GM21619 (cell line): ENCODE measurements at regions not wholly inside any gene's neighbourhood (a gene's known extent, or its start where the extent isn't known, plus 50 kb on each side); places are given as distances from the start of the nearest gene placed in this dataset.
A peak's percentile ranks its signal among the peaks of the same experiment; 100 is the strongest.

ENCODE experiments used
- ATAC-seq: cut with Tn5 transposase; IDR thresholded peaks from one replicate; pipeline ENCODE4 v1.9.1; 2021; ENCODE audit not compliant: unreplicated experiment

DNA sequence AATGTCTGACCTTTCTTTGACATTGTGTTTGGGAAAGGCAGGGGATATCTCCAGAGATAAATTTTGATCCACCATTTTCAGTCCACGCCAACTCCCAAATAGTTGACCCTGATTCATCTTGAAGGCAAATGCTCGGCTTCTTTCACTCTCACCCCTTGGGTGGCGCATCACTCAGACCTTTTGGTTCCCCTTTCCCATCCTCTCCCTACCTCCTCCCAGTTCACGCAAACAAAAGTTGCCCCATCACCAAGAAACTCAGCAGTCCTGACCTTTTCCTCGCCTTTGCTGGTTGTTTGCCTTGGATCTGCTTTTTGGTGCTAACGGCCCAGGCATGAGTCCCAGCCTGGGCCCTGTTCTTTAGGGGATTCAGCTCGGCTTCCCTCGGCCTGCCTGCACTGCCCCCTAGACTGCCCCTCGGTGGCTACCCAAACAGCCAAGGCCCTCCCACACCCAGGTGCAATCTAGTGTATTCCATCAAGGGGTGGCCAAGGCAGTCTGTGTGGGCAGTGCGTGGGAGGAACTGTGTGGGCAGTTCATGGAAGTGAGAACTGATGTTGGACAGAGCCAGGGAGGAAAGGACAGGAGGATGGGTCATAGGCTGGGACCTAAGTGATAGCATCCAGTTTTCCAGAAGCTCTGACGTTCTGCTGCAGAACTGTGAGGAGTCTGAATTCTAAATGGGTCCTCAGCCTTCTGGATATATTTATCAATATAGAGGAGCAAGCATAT is 255.7 kb downstream of the DLEU7 start:
- no peak for ATAC-seq

DNA sequence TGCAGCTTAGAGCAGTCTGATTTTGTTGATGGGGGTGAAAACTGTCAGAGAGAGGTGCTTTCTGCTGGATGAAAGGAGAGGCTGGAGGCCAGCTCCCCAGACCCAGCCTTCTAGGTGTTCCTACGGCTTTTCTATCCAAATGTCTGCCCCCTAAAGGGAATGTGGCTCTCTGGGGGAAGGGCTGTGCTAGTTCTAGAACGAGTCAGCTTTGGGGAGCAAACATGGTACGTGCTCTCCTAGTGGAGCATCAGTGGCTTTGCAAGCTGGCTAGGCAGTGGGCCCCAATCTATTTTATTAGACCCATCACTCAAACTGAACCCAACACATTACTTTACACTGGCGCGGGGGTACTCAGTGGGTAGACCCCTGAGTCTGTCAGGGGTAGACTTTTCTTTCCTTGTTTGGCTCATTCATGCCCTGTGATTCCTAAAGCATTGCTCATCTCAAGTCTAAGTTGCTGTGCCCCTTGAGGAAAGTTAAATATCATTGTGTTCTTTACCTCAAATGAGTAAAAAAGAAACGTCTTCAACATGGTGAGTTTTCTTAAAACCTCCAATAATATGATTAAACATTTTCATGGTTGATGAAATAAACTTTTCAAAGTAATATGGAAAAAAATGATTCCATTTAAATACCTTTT is 254.9 kb downstream of the DLEU7 start:
- ATAC-seq, result no peak

DNA sequence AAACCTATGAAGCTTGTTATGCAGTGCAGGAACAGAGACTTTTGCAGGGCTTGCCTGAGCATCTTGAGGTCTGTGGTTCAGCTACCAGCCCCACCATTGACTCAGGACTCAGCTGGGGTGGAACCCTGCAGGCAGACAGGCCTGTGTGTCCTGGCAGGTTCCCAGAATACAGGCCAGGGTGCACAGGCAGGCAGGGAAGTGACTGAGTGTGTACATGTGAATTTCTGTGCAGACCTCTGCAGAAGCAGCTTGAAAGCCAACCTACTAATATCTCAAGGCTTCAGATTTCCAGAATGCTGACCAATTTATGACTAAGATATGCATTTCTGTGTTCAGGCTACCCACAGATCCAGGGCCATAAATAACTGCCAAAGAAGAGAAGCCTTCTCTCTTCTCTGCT is 254.4 kb downstream of the DLEU7 start:
- no peak for ATAC-seq

DNA sequence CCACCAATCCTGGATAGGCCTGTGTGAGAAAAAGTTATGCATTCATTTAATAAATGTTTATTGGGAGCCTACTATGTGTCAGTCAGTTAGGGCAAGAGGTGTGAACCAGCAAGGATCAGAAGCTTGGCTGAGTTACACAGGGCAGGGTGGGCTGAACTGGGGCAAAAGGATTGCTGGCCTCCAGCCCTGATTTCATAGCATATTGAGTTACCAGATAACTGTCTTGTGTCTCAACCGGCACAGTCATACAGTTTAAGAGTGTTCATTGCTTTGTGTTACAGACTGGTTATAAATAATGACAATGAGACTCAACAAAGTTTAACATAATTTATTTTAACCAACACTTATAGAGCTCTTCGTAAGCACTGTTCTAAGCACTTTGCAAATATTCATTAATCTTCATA is 253.8 kb downstream of the DLEU7 start:
- no peak for ATAC-seq

GRCh38 chr13:50592412-50593155 is 250.9 kb downstream of the DLEU7 start:
- no peak for ATAC-seq

DNA sequence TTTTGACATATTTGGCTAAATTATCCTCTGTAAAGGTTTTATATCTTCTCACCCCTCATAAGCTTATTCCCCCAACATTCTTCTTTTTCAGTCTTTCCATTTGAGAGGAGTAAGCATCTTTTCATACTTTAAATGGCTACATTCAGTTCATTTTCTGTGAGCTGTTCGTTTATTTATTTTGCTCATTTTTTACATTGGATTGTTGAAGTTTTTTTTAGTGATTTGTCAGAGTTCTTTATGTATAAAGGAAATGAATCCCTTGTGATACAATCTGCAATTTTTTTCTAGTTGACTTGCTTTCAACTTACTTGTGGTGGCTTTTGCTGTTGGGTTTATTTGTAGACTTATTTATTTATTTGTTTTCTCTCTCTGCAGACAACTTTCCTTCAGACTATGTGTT is 250.3 kb downstream of the DLEU7 start:
- ATAC-seq, result no peak

DNA sequence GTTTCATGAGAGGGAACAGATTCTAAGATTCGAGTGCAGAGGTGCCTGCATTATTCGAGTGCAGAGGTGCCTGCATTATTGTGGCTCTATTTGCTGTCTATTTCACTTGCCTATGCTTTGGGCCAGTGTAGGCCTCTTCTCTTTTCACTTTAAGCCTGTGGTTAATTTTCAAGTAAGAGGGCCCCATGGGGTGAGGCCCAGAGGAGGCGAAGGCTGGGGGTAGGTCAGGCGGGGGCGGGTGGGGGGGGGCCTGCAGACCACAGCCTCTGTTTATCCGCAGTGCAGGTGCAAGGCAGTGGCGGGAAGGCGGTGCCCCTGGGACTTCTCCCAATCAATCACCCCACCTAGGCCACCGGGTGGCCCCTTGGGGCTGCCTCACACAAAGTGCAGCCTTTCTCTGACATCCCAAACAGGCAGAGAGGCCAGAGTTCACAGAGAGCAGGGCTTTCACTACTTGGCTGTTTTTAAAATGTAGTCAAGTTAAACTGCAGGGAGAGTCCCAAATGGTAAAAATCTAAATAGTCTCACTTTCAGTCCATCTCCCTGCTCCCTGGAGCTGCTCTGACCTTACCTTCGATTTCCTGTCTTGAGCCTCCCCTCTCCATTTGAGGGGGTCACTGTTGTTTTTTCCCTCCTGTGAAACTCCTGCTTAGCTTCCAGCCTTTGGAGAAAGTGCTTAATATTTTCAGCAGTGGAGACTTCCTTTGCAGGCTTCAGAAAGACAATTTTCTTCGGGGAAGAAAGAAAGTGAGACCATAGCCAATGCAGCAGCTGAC is 249.0 kb downstream of the DLEU7 start:
- peak; percentile 88 for ATAC-seq

GRCh38 chr13:50595196-50595595 is 248.3 kb downstream of the DLEU7 start:
- no peak for ATAC-seq

DNA sequence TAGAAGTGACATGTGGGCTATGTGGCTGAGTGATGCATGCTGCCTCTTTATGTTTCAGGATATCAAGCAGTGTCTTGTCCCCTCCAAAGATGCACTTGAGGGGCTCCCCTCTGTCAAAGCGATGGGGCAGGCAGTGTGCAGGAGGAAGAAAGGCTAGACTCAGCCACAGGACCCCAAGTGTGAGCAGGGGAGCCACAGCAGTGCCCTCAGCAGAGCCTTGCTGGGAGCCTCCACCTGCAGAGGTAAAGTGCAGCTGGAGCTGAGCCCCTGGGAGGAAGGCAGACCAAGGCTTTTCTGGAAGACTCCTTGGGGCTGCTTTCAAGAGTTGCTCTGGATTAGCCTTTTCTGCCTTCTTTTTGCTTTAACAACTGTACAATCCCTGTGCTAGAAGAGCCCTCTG is 247.3 kb downstream of the DLEU7 start:
- ATAC-seq, result no peak

DNA sequence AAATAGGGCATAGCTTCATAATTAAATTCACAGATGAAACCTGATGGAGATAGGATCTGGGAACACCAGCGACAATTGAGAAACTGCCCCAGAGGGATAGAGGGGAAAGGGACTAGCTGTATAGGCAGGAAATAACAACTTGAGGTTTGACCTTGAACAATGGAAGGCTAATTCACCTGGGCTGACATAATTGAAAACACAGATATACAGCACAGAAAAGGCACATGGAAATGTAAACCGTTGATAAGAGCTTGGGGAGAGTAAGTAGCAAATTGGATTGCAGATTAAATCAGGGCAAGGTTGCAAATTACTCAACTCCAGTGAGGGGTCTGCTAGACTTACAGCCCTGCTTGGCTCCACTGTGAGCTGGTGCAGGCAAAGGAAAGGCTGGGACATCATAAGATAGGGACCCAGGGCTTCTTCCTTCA is 246.7 kb downstream of the DLEU7 start:
- ATAC-seq, result no peak

- ATAC-seq, result no peak
Observed at GRCh38 chr13:50598338-50598737, 245.2 kb downstream of the DLEU7 start.

- no peak for ATAC-seq
Observed at GRCh38 chr13:50599046-50599445, 244.4 kb downstream of the DLEU7 start.

DNA sequence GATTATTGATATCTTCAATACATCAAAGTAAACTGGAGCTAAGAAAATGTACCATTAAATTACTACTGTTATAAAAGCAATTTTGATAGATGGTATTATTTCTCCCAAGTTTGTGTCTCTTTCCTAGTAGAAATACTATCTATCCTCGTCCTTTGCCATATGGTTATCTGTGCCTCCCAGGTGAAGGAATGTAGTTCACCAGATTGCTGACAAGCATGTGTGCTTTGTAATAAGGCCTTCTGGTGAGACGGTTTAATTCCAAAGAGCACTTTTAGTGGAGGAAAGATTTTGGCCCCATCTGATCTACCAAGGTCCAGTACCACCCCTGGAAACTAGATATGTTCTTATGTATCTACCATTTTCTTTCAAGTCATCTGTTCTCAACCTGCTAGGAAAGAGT is 243.6 kb downstream of the DLEU7 start:
- ATAC-seq, result no peak

DNA sequence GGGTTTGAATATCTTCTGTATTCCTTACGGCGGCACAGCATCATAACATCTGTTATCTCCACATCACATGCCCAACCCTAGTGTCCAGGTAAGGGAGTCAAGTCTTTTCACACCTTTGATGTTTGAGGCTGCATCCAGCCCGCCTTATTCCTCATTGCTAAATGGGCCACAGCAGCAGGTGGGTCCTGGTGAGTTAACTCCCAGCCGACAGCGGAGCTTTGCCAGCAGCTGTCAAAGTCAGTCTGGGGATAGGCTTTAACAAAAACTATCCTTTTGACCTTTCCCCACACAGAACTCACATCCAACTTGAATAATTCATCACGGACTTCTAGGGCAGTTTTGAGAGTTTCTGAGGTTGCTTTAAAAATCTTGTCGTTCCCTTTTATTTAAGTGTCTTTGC is 235.1 kb downstream of the DLEU7 start:
- no peak for ATAC-seq

DNA sequence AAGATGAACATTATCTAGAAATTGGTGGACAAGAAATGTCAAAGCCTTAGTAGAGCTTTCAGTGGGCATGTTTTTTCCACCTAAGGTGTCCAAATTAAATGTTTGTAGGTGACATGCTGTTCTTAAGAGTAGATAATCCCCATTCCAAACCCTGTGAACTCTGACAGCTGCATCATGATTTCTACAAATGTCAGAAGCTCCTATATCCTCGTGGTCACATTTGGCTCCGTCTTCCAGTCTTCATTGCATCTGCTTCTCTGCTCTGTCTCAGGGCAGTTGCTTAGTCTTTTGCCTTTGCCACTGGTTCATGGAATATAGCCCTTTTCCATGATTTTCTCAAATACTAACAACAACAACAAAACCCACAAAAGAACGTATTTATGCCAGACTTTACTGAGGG is 234.5 kb downstream of the DLEU7 start:
- no peak for ATAC-seq

DNA sequence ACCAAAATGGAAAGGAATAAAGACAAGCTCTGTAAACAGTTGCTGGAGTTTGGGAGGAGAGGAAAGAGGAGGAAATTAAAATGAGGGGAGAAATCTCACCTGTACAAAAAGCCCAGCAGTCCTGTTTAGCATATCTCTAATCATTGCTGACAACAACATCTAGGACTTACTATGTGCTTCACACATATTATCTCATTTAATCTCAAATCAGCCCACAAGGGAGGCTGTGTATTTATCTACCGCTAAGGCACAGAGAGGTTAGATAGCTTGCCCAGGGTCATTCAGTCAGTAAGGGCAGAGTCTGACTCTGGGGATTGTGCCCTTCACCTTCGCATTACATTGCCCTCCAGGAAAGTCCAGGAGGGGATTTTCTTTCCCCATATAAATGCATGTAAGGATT is 233.3 kb downstream of the DLEU7 start:
- ATAC-seq, result no peak

- ATAC-seq, result no peak
Observed at GRCh38 chr13:50611117-50611781, 232.2 kb downstream of the DLEU7 start.

DNA sequence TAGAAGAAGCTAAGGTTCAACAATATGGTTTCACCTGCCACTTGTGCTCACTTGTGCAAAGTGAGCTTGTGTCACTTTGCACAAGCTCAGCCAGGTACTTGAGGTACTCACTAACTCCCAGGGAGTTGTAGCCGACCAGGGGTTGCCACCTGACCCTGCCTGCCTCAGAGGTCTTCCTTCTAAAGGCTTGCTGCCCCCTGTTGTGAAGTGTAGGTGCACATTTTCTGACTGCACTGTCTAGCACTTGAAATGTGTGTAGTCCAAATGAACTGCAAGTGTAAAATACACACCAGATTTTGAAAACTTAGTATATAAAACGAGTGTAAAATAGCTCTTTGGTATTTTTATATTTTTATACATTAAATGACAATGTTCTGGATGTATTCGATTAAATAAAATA is 230.8 kb downstream of the DLEU7 start:
- ATAC-seq, result no peak

- ATAC-seq, result no peak
Observed at GRCh38 chr13:50613356-50613831, 230.1 kb downstream of the DLEU7 start.

DNA sequence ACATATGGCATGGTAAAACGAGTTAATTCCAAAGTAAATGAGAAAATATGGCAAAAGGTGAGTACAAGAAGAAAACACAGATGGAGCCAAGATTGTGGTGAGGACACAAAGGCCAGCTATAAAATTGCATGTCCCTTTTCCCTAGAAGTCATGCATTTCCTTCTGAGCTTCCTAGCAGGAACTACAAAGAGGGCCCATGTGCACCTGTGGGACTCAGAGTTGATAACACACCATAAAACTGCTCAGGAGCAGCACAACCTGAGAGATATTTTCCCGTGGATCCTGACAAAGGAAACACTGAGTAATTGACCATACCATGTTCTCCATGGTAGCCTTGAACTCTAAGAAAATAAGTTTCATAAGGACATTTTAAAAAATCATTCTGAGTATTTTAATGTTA is 228.3 kb downstream of the DLEU7 start:
- ATAC-seq, result no peak

GRCh38 chr13:50616101-50616500 is 227.4 kb downstream of the DLEU7 start:
- no peak for ATAC-seq
